ENCODE measurements at regions not wholly inside any gene's neighbourhood (a gene's known extent, or its start where the extent isn't known, plus 50 kb on each side); places are given as distances from the start of the nearest gene placed in this dataset.

DNA sequence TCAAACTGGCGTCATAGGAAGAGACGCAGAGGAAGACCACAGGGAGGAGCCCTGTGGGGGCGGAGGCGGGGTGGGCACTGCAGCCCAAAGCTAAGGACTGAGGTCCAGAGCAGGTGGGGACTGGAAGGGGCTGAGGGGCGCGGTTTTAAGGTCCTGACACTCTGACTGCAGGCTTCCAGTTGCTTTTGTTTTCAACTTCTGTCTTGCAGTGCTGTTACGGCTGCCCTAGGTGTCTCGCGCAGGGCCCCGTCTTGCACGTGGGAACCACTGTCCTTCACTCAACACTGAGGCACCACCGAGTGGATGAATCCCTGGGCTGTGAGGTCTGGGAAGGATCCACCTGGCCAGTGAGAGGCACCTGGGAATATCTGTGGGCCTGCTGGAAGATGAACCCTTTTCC is 76.0 kb downstream of the TEX29 start (continued):
- TF ChIP-seq, protein P1, sequence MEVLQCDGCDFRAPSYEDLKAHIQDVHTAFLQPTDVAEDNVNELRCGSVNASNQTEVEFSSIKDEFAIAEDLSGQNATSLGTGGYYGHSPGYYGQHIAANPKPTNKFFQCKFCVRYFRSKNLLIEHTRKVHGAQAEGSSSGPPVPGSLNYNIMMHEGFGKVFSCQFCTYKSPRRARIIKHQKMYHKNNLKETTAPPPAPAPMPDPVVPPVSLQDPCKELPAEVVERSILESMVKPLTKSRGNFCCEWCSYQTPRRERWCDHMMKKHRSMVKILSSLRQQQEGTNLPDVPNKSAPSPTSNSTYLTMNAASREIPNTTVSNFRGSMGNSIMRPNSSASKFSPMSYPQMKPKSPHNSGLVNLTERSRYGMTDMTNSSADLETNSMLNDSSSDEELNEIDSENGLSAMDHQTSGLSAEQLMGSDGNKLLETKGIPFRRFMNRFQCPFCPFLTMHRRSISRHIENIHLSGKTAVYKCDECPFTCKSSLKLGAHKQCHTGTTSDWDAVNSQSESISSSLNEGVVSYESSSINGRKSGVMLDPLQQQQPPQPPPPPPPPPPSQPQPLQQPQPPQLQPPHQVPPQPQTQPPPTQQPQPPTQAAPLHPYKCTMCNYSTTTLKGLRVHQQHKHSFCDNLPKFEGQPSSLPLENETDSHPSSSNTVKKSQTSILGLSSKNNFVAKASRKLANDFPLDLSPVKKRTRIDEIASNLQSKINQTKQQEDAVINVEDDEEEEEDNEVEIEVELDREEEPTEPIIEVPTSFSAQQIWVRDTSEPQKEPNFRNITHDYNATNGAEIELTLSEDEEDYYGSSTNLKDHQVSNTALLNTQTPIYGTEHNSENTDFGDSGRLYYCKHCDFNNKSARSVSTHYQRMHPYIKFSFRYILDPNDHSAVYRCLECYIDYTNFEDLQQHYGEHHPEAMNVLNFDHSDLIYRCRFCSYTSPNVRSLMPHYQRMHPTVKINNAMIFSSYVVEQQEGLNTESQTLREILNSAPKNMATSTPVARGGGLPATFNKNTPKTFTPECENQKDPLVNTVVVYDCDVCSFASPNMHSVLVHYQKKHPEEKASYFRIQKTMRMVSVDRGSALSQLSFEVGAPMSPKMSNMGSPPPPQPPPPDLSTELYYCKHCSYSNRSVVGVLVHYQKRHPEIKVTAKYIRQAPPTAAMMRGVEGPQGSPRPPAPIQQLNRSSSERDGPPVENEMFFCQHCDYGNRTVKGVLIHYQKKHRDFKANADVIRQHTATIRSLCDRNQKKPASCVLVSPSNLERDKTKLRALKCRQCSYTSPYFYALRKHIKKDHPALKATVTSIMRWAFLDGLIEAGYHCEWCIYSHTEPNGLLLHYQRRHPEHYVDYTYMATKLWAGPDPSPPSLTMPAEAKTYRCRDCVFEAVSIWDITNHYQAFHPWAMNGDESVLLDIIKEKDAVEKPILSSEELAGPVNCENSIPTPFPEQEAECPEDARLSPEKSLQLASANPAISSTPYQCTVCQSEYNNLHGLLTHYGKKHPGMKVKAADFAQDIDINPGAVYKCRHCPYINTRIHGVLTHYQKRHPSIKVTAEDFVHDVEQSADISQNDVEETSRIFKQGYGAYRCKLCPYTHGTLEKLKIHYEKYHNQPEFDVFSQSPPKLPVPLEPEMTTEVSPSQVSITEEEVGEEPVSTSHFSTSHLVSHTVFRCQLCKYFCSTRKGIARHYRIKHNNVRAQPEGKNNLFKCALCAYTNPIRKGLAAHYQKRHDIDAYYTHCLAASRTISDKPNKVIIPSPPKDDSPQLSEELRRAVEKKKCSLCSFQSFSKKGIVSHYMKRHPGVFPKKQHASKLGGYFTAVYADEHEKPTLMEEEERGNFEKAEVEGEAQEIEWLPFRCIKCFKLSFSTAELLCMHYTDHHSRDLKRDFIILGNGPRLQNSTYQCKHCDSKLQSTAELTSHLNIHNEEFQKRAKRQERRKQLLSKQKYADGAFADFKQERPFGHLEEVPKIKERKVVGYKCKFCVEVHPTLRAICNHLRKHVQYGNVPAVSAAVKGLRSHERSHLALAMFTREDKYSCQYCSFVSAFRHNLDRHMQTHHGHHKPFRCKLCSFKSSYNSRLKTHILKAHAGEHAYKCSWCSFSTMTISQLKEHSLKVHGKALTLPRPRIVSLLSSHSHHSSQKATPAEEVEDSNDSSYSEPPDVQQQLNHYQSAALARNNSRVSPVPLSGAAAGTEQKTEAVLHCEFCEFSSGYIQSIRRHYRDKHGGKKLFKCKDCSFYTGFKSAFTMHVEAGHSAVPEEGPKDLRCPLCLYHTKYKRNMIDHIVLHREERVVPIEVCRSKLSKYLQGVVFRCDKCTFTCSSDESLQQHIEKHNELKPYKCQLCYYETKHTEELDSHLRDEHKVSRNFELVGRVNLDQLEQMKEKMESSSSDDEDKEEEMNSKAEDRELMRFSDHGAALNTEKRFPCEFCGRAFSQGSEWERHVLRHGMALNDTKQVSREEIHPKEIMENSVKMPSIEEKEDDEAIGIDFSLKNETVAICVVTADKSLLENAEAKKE (CRISPR knock-in tag; IDR thresholded peaks at IDR 0.05), result no peak
- TF ChIP-seq JUNB (IDR thresholded peaks at IDR 0.05; ENCODE audit: unreplicated experiment) (no peak), ZNF331 (CRISPR knock-in tag; IDR thresholded peaks at IDR 0.05; ENCODE audit: low read depth) (no peak)

DNA sequence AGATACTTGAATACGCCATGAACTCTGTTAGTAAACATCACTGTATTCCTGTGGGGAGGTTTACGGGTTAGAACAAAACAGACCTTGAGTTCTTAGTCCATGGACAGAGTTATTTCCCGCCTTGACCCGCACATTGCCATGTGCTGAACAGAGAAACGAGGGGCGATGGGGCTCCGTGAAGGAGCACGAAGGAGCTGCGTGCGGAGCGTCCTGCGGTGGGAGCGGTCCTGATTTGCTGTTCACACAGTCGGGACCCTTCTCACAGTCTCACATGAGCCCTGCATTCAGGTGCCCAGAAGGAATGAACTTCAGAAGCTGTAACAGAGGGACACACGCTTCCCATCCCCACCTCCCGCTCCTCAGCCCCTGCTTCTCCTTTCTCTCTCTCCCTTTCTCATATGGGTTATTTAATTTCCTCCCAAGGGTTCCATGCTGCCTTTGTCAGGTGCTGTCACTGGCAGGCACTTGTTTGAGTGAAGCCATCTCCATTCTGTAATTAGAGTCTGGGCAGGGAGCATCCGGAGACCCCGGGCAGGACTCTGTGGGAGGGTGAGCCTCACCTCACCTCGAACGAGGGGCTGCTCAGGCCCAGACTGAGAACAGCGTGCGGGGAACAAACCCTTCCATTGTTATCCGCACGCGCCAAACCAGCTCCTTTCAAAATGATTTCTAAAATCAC is 76.9 kb downstream of the TEX29 start:
- no peaks in the 10 kb centered on the region for H3K79me2 ChIP-seq (replicated peaks; ENCODE audit: insufficient read depth)
- no peaks in the 10 kb centered on the region for H3K27me3 ChIP-seq (ENCODE audit: insufficient read depth)
- H3K27me3 Mint-ChIP-seq (ENCODE audit: insufficient read depth, low read depth, poor library complexity), result peaks cover 8% of the 10 kb centered on the region
- no peak overlapping the region for H3K4me2 ChIP-seq
- no peak overlapping the region for H3K4me3 ChIP-seq
- H2AFZ ChIP-seq, result no peak overlapping the region
- H3K27ac Mint-ChIP-seq, result no peak overlapping the region
- H4K20me1 ChIP-seq (replicated peaks; ENCODE audit: insufficient read depth), result no peaks in the 10 kb centered on the region
- H3K4me1 Mint-ChIP-seq, result no peaks in the 10 kb centered on the region
- no peak overlapping the region for H3K27ac ChIP-seq (ENCODE audit: low read depth)
- no peaks in the 10 kb centered on the region; the same call in 2 of the 3 replicates for H3K36me3 Mint-ChIP-seq (ENCODE audit: low read depth)
- ATAC-seq, result no peak
- no peaks in the 10 kb centered on the region for H3F3A ChIP-seq (replicated peaks; ENCODE audit: low read depth)
- no peak overlapping the region for H3K4me3 Mint-ChIP-seq
- no peaks in the 10 kb centered on the region for H3K9me2 ChIP-seq (ENCODE audit: insufficient read depth)
- peaks cover 9% of the 10 kb centered on the region; the same call in 2 of the 3 replicates for H3K9me3 Mint-ChIP-seq
- H3K4me1 ChIP-seq (ENCODE audit: insufficient read depth), result no peaks in the 10 kb centered on the region
- no peak for DNase-seq (ENCODE audit: low spot score)
- no peaks in the 10 kb centered on the region for H3K36me3 ChIP-seq (ENCODE audit: insufficient read depth)
- TF ChIP-seq EZH2phosphoT487 (IDR thresholded peaks at IDR 0.05; ENCODE audit: unreplicated experiment), result no peak
- TF ChIP-seq, protein P2, sequence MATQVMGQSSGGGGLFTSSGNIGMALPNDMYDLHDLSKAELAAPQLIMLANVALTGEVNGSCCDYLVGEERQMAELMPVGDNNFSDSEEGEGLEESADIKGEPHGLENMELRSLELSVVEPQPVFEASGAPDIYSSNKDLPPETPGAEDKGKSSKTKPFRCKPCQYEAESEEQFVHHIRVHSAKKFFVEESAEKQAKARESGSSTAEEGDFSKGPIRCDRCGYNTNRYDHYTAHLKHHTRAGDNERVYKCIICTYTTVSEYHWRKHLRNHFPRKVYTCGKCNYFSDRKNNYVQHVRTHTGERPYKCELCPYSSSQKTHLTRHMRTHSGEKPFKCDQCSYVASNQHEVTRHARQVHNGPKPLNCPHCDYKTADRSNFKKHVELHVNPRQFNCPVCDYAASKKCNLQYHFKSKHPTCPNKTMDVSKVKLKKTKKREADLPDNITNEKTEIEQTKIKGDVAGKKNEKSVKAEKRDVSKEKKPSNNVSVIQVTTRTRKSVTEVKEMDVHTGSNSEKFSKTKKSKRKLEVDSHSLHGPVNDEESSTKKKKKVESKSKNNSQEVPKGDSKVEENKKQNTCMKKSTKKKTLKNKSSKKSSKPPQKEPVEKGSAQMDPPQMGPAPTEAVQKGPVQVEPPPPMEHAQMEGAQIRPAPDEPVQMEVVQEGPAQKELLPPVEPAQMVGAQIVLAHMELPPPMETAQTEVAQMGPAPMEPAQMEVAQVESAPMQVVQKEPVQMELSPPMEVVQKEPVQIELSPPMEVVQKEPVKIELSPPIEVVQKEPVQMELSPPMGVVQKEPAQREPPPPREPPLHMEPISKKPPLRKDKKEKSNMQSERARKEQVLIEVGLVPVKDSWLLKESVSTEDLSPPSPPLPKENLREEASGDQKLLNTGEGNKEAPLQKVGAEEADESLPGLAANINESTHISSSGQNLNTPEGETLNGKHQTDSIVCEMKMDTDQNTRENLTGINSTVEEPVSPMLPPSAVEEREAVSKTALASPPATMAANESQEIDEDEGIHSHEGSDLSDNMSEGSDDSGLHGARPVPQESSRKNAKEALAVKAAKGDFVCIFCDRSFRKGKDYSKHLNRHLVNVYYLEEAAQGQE (IDR thresholded peaks at IDR 0.05; ENCODE audit: unreplicated experiment), result no peak
- TF ChIP-seq, protein P3, sequence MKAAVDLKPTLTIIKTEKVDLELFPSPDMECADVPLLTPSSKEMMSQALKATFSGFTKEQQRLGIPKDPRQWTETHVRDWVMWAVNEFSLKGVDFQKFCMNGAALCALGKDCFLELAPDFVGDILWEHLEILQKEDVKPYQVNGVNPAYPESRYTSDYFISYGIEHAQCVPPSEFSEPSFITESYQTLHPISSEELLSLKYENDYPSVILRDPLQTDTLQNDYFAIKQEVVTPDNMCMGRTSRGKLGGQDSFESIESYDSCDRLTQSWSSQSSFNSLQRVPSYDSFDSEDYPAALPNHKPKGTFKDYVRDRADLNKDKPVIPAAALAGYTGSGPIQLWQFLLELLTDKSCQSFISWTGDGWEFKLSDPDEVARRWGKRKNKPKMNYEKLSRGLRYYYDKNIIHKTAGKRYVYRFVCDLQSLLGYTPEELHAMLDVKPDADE (IDR thresholded peaks at IDR 0.05), result no peak

Data from GM23338 (cell line).